PC-9 (cell line): ENCODE measurements at regions not wholly inside any gene's neighbourhood (a gene's known extent, or its start where the extent isn't known, plus 50 kb on each side); places are given as distances from the start of the nearest gene placed in this dataset.

ENCODE experiments used
- EZH2 ChIP-seq: fragments of 200-600 bp; sonication (generic); IDR thresholded peaks from 2 replicates; pipeline ENCODE4 v1.8.0; 2017; ENCODE audit warnings: antibody characterized with exemption, low read depth
- TF ChIP-seq, protein P1 (sequence below): fragments of 200-600 bp; sonication (generic); conservative IDR thresholded peaks from 2 replicates; pipeline ENCODE4 v1.6.1; 2017; ENCODE audit warnings: mixed run types, antibody characterized with exemption, mild to moderate bottlenecking, moderate library complexity

DNA sequence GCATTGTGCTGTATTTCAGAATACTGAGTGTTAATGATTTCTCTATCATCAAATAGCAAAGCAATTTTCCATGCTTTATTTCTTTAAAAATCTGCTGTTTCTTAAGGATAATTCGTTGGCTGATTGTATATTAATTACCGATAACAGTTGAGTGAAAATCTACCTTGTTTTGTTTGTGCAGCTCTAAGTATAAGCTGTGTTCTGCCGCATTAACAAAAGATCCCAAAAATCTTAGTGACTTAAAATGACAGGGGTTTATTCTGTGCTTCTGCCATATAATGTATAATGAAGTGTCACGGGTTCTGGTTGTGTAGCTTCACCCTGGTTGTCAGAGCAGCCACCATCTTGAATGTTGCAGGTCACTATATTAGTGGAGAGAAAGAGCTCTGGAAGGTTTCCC lies 196.1 kb downstream of the ACTR3 start:
- no peak for TF ChIP-seq EZH2
- TF ChIP-seq, protein P1, sequence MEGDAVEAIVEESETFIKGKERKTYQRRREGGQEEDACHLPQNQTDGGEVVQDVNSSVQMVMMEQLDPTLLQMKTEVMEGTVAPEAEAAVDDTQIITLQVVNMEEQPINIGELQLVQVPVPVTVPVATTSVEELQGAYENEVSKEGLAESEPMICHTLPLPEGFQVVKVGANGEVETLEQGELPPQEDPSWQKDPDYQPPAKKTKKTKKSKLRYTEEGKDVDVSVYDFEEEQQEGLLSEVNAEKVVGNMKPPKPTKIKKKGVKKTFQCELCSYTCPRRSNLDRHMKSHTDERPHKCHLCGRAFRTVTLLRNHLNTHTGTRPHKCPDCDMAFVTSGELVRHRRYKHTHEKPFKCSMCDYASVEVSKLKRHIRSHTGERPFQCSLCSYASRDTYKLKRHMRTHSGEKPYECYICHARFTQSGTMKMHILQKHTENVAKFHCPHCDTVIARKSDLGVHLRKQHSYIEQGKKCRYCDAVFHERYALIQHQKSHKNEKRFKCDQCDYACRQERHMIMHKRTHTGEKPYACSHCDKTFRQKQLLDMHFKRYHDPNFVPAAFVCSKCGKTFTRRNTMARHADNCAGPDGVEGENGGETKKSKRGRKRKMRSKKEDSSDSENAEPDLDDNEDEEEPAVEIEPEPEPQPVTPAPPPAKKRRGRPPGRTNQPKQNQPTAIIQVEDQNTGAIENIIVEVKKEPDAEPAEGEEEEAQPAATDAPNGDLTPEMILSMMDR: no peak
